DND-41 (cell line): ENCODE measurements at regions not wholly inside any gene's neighbourhood (a gene's known extent, or its start where the extent isn't known, plus 50 kb on each side); places are given as distances from the start of the nearest gene placed in this dataset.

Experiments used
- ATAC-seq: fragments of 200-7000 bp; cut with Tn5 transposase; 3 replicates; pipeline ENCODE4 v1.9.1; 2021; ENCODE audit warnings: low read depth; ENCODE audit not compliant: insufficient read depth
- DNase-seq: peaks from one replicate; pipeline ENCODE4 v3.0.0-alpha.2; 2020
- H2AFZ ChIP-seq: 2 replicates; pipeline ENCODE4 v1.6.0; 2012; ENCODE audit warnings: low read depth, low read length
- H3K27ac ChIP-seq: 2 replicates; pipeline ENCODE4 v1.5.1; 2012; ENCODE audit warnings: low read length, inconsistent platforms
- H3K27me3 ChIP-seq: fragments of 200-600 bp; sonication (generic); 2 replicates; pipeline ENCODE4 v1.6.0; 2012; ENCODE audit warnings: low read length, mild to moderate bottlenecking, inconsistent platforms; ENCODE audit not compliant: insufficient read depth, poor library complexity
- H3K36me3 ChIP-seq: 2 replicates; pipeline ENCODE4 v1.5.1; 2012; ENCODE audit warnings: low read length, inconsistent platforms; ENCODE audit not compliant: insufficient read depth
- H3K4me1 ChIP-seq: 2 replicates; pipeline ENCODE4 v1.5.1; 2012; ENCODE audit warnings: mild to moderate bottlenecking, low read length; ENCODE audit not compliant: insufficient read depth
- H3K4me2 ChIP-seq: 2 replicates; pipeline ENCODE4 v1.6.0; 2012; ENCODE audit warnings: mild to moderate bottlenecking, moderate library complexity, low read length, inconsistent platforms; ENCODE audit not compliant: insufficient read depth
- H3K4me3 ChIP-seq, 2 experiments: fragments of 200-600 bp in 1 of 2; shearing (Covaris generic) in 1 of 2; 2 replicates each; pipeline ENCODE4 v1.5.1; 2012 to 2016; ENCODE audit warnings: inconsistent platforms in 2 of 2, low read length in 2 of 2, mild to moderate bottlenecking in 2 of 2, low read depth in 1 of 2, moderate library complexity in 1 of 2
- H3K79me2 ChIP-seq: 2 replicates; pipeline ENCODE4 v1.6.0; 2012; ENCODE audit warnings: low read length, inconsistent platforms; ENCODE audit not compliant: insufficient read depth
- H3K9ac ChIP-seq: 2 replicates; pipeline ENCODE4 v1.6.0; 2012; ENCODE audit warnings: low read depth, mild to moderate bottlenecking, inconsistent platforms, low read length, moderate library complexity
- H3K9me3 ChIP-seq: 2 replicates; pipeline ENCODE4 v1.5.1; 2012; ENCODE audit warnings: low read length, moderate library complexity, mild to moderate bottlenecking, inconsistent platforms; ENCODE audit not compliant: insufficient read depth, severe bottlenecking
- H4K20me1 ChIP-seq: 2 replicates; pipeline ENCODE4 v1.6.0; 2012; ENCODE audit warnings: low read length; ENCODE audit not compliant: insufficient read depth
- EZH2 ChIP-seq: IDR thresholded peaks from 3 replicates; pipeline ENCODE4 v1.6.1; 2012; ENCODE audit warnings: borderline replicate concordance, low read depth, mild to moderate bottlenecking, moderate library complexity, low read length, inconsistent platforms; ENCODE audit not compliant: severe bottlenecking
- TF ChIP-seq, protein P1 (sequence below): IDR thresholded peaks from 2 replicates; pipeline ENCODE4 v1.5.1; 2012; ENCODE audit warnings: borderline replicate concordance, low read length, moderate library complexity, mild to moderate bottlenecking; ENCODE audit not compliant: poor library complexity, severe bottlenecking; ENCODE audit errors: extremely low read depth

DNA sequence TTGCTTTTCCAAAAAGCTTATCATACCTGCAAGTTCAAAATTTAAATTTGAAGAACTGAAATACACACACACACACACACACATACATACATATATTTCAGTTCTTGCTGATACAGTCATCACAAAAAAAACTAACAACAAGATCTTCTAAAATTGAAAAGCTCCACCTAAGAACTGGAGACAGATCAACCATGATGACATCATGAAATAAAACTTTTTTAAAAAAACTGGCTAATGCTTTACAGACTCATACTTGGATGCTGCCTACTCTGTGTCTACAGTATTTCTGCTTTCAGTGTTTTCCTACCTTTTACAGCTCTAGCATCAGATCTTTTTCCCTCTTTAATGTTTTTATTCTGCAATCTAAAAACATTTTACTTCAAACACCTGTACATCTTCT lies 261.4 kb downstream of the DIO2 start:
- no peak for DNase-seq
- peaks cover 3% of the 10 kb centered on the region for H3K9me3 ChIP-seq
- TF ChIP-seq, protein P1, sequence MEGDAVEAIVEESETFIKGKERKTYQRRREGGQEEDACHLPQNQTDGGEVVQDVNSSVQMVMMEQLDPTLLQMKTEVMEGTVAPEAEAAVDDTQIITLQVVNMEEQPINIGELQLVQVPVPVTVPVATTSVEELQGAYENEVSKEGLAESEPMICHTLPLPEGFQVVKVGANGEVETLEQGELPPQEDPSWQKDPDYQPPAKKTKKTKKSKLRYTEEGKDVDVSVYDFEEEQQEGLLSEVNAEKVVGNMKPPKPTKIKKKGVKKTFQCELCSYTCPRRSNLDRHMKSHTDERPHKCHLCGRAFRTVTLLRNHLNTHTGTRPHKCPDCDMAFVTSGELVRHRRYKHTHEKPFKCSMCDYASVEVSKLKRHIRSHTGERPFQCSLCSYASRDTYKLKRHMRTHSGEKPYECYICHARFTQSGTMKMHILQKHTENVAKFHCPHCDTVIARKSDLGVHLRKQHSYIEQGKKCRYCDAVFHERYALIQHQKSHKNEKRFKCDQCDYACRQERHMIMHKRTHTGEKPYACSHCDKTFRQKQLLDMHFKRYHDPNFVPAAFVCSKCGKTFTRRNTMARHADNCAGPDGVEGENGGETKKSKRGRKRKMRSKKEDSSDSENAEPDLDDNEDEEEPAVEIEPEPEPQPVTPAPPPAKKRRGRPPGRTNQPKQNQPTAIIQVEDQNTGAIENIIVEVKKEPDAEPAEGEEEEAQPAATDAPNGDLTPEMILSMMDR: no peak
- no peak for TF ChIP-seq EZH2

DNA sequence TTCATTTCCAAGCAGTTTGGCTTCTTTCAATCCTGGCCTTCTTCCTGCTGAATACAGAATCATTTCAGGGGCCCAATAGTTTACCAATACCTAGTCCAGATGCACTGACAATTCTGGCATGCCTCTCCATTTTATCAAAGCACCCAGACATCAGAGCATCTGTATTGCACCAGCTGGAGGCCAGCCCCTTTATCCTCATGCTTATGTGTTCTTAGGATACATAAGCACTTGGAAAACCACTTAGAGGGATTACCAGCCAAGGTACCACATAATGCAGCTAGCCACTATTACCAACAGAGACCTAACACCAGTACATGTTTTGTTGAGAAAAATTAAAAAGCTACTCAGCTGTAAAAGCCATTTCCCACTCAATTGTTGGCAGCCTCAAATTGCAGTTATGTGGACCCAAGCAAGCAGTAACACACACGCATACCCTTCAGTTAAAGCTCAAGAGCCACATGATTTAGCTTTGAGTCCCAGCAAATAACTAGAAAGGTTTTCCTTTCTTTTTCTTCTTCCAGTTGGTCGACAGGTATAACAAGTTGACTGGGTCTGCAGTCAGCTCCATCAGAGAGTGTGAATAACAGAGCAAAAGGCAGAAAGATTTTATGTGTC lies 263.8 kb downstream of the DIO2 start:
- H2AFZ ChIP-seq: no peak overlapping the region

More for the DNA sequence above, 261.4 kb downstream of the DIO2 start:
- H3K27ac ChIP-seq: no peak overlapping the region
- no peaks in the 10 kb centered on the region for H4K20me1 ChIP-seq
- ATAC-seq: no peak
- H3K9ac ChIP-seq: no peak overlapping the region
- no peak overlapping the region for H3K4me3 ChIP-seq
- no peaks in the 10 kb centered on the region for H3K36me3 ChIP-seq
- H3K4me1 ChIP-seq: no peaks in the 10 kb centered on the region
- H2AFZ ChIP-seq: no peak overlapping the region
- no peak overlapping the region for H3K4me2 ChIP-seq
- H3K27me3 ChIP-seq: no peaks in the 10 kb centered on the region
- no peaks in the 10 kb centered on the region for H3K79me2 ChIP-seq

GRCh38 chr14:79939235-79939634 lies 272.1 kb downstream of the DIO2 start:
- H2AFZ ChIP-seq: no peak overlapping the region
- no peak overlapping the region for H3K4me2 ChIP-seq
- peaks cover 3% of the 10 kb centered on the region for H3K27me3 ChIP-seq
- H3K4me1 ChIP-seq: no peaks in the 10 kb centered on the region
- H3K79me2 ChIP-seq: no peaks in the 10 kb centered on the region
- H4K20me1 ChIP-seq: no peaks in the 10 kb centered on the region
- H3K27ac ChIP-seq: no peak overlapping the region
- DNase-seq (no peak), ATAC-seq (no peak)
- no peaks in the 10 kb centered on the region for H3K9me3 ChIP-seq
- TF ChIP-seq, protein P1: no peak
- no peak for TF ChIP-seq EZH2
- H3K4me3 ChIP-seq: no peak overlapping the region
- H3K36me3 ChIP-seq: no peaks in the 10 kb centered on the region
- no peak overlapping the region for H3K9ac ChIP-seq

More for the DNA sequence above, 263.8 kb downstream of the DIO2 start:
- no peaks in the 10 kb centered on the region for H3K4me1 ChIP-seq
- no peak overlapping the region for H3K4me3 ChIP-seq
- no peaks in the 10 kb centered on the region for H3K27me3 ChIP-seq
- H3K27ac ChIP-seq: no peak overlapping the region
- H3K4me2 ChIP-seq: no peak overlapping the region
- no peak for DNase-seq
- H3K9me3 ChIP-seq: no peaks in the 10 kb centered on the region
- no peak for ATAC-seq
- TF ChIP-seq EZH2: no peak
- TF ChIP-seq, protein P1: no peak
- H3K9ac ChIP-seq: no peak overlapping the region
- H3K79me2 ChIP-seq: no peaks in the 10 kb centered on the region
- H4K20me1 ChIP-seq: no peaks in the 10 kb centered on the region
- no peaks in the 10 kb centered on the region for H3K36me3 ChIP-seq
